DMS153 treated with DMSO at 0.1 percent for 48 hours (cell line): ENCODE measurements at regions not wholly inside any gene's neighbourhood (a gene's known extent, or its start where the extent isn't known, plus 50 kb on each side); places are given as distances from the start of the nearest gene placed in this dataset.

ENCODE experiments used
- DNase-seq: peaks from one replicate; lab custom pipeline; 2025; ENCODE audit not compliant: unreplicated experiment; lab: John Stamatoyannopoulos, UW

DNA sequence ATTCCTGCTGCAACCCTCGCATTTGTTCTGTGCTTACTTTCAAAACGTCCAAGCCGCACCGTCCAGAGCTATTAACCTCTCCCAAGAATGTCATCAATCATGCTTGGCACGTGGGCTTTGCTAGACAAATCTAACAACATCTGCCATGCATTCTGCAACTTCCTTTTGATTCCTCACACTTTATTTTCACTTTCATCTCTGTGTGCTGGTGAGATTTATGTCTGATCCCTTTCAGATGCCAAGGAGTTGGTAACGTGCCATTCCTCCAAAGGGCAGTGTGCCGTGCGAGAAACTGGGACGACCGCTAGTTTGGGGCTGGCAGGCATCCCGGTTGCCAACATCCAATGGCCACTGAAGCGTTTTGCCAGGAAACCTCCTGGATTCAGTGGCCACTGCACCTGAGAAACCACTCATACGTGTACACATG lies 230.0 kb upstream of the PARD3B start:
- DNase-seq, result no peak

DNA sequence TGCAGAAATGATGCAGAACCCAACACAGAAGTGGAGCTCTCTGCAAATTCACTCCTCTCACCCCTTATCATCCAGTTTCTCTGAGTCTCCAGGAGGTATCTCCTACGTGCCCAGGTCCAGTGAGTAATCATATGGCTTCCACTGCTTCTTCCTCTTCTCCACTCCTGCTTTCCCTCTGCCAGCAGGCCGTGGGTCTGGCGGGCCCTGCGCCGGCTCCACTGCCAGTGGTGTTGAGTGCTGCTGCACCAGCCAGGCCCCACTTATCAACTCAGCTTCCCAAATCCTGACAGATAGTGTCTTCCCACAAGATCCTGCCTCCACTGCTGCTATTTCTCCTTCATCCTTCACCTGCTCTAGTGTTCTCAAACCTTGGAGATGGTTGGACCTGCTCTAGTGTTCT lies 227.6 kb upstream of the PARD3B start:
- DNase-seq, result no peak

DNA sequence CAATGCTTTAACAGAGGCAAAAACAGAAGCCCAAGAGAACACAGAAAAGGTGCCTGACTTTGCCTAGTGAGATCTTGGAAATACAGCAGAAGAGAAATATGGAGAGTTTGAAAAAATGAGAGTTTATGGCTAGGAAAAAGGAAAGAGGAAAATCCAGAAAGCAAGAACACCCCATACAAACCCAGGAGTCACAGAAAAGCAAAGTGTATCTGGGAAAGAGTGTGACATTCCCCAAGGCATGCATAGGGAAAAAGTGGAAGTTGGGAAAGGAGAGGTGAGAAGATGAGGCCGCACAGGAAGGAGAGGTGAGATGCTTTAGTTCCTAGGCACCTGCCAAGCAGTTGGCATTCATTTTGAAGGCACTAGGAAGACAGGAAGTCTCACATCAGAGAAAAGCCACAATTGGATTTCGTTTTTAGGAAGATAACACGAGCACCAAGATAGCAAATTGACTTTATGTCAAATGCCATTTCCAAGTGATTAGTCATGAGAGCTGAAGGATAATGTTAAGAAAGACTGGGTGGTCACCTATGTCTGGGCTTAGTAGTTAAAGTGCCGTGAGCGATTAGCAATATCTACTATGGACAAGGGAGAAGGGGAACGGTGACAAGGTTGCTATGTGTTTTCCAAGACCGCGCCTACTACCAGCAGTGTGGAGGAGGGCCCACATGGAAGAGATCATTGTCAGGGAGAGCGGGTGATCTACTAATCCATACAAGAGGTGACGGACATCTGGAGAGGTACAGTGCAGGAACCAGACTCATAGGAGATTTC lies 224.1 kb upstream of the PARD3B start:
- no peak for DNase-seq

DNA sequence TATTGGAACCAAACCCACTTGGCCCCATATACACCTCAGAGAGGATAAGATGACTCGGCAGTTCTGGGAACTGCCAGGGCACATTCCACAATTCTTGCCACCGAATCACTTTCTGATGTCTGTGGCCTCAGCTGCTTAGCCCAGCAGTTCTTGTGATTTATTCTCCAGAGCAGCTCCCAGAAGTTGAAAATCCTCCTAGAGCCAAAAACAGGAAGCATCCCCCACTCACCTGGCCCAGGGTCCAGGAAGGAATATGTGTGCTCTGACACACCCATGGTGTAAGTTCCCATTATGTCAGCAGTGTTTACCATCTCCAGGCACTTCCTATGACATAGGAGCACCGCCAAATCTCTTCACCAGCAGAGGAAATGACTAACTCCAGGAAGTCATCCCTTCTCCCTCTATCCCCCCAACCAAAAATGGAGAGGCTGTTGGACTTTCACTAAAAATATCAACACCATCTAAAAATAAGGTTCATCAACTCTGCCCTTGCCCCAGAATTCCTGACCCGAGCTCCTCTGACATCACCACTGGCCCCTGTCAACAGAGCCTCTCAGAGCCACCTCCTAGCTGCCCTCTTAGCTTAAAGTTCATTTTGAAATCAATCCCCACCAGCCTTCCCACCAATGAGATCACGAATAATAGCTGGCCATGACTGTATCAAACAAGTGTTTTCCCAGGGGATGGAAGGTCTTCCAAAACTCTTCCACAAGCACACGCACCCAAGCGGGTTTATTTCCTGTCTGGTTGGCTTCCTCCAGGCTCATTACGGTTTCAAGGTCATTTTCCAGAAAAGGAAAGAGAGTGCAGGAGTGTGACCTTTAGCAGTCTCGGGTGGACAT lies 223.1 kb upstream of the PARD3B start:
- no peak for DNase-seq

DNA sequence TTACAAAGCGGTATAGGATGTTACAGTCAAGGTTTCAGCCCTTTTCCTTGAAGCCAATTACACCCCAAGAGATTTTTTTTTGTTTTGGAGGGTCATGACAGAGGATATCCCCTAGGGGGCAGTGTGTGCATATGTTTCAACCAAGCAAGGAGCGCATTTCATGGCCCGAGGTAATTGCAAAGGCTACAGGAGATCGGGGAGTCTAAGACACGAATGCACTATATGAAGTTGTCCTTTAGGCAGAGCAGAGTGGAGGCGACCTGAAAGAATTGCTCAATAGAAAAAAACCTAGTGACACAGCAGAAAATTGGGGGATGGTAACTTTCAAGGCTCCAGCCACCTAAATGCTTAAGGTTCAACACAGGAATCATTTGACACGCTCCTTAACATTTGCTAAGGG lies 219.8 kb upstream of the PARD3B start:
- DNase-seq, result peak; percentile 73

DNA sequence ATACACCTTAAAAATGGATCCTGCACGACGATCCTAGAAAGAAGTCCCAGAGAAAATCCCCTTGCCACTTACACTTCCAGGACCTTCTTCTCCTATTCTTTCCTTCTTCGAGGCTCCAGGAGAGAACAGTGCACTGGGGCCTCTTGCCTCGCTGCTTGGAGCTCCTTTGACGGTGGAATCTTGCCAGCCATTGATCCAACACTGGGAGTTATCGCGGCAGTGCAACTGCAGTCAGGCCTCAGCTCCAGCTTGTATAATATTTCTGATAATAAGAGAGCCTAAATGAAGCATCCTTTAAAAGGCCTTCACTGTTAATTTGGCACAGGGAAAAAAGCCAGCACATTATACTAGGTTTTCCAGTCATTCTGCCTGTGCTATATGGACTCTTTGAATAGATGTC lies 216.9 kb upstream of the PARD3B start:
- DNase-seq, result no peak

DNA sequence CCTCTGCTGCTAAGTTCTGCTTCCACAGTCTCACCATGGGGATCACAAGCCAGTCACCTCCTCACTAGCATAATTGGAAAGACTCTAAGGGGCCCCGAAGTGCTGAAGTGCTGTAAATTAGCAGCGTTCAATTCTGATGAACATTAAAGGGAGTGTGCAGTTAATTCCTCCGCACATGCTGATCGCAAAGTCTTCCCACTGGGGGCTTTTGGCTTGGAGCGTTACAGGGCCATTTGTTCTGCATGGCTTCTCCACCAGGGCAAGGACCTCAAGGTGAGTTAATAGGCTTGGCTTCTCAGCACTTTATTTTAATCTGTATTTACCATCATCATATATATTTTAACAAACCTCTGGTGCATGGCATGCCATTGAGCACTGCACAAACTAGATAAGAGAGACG lies 216.3 kb upstream of the PARD3B start:
- DNase-seq, result no peak

DNA sequence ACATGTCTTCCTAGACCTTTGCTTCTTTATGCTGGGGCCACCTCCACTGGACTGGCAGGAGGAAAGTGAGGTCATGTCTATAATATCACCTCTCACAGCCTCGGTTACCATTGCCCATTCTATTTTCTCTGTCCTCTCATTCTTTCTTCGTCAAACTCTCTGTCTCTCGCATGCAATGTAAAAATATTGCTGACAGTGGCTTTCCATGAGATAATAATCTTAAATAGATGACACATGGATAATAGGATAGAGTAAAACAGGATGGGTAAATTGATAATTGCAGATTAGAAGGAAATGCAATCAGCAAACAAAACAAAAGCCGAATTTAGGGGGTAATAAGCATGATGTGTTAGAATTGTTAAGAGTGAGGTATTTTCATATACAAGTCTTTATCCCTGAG lies 215.7 kb upstream of the PARD3B start:
- no peak for DNase-seq

DNA sequence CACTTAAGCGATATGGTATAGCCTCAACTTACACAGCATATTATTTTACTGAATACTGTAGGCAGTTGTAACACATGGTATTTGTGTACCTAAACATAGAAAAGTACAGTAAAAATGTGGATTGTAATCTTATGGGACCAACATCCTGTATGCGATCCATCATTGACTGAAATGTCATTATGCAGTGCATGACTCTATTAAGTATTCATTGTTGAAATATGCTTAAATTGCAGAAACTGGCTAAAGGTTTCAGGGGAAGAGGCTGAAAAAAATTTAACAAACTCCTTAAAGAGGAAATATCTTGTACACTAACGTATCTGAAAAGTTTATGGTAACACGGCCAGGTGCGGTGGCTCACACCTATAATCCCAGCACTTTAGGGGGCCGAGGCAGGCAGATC lies 214.1 kb upstream of the PARD3B start:
- no peak for DNase-seq

DNA sequence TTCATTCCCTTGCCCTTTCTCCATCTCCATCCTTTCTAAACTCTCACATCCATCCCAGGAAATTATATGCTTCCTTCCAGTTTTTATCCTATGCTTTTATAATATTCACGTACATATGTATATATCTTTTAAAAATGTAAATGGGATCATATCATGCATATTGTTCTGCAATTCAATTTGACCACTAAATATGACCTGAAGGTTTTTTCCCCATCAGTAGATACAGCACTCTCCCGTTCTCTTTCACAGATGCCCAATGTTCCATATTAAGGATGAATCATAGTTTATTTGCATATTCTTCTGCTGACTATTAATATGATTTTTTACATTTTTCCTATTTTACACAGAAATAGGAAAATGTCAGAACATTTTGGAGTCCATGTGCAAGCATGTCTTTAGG lies 213.3 kb upstream of the PARD3B start:
- DNase-seq, result no peak

DNA sequence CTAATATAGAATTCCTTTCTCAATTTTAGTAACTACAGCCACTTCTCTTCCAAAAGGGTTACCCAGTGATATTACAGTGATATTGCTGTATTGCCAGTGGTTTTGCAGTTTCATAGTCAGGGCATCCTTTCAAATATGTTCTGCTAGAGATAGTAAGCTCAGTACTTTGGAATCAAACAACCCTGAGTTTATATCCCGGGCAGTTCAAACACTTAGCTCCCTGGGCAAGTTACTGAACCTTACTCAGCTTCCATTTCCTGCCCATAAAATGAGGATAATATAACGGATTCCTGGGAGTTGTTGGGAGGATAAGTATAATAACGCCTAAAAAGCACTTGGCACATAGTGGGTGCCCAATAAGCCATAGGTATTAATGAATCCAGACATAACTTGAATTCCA lies 212.6 kb upstream of the PARD3B start:
- DNase-seq, result no peak

DNA sequence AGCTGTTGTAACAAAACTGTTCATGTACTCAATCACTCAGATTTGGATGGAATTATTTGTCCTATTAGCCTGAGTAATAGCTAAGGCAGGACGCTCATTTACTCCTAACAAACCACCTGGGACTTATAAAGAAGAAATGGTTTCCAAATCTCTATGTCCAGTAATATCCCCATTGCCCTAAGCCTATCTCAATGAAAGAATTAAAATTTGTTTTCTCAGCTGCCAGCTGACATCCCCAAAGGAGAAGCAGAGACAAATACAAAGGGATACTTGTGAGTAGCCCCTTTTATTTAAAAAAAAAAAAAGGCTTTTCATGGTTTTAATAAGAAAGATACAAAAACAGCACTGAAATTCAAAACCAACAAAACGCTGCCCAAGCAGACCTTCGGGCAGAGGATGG lies 211.4 kb upstream of the PARD3B start:
- no peak for DNase-seq

DNA sequence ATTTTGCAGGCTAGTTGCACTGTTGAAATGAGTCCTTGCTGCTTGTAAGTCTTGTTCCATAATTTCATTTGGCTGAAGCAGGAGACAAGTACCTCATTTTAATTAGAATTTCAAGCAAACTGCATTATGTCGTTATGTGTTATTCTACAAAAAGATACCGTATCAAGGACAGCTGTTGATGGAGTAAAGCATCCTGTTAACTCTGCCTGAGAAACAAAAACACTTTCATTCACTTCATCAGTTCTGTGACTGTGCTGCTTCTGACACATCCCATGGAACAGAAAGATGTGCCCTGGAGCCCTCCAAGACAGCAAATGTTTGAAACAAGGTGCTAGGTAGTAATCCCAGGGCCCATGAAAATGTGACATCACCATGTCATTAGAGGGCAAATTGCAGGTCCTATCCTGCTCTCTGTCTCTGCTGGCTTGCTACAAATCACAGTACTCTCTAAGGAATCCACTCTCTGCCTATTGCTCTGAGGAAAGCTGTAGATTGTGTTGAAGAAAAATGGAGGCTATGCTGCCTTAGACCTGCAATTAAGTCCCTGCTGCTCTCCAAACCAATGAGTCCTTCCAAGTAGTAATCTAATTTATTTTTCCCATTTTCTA lies 209.7 kb upstream of the PARD3B start:
- no peak for DNase-seq

DNA sequence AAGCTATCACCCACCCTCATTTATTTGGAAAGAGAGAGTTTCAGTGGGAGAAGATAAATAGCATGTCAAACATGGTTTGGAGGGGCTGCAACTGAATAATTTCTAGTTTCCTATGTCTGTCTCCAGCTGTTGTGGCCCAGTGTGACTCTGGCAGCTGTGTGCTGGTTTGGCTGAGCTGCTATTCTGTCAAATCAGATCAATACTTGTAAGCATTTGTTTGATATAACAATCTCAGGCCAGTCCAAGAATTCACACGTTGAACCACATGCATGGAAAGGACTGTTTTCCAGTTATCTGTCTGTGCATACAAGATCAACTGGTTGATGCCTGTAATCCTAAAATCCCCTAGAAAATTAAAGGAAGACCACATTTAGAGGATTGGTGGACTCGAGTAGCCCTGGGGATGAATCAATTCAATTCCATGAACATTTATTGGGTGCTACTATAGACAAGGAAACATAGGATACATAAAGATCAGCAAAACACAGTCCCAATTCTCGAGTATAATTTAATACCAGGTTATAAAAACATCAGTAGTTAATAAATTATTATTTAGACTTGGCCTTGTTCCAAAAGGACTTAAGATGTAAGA lies 209.0 kb upstream of the PARD3B start:
- no peak for DNase-seq

DNA sequence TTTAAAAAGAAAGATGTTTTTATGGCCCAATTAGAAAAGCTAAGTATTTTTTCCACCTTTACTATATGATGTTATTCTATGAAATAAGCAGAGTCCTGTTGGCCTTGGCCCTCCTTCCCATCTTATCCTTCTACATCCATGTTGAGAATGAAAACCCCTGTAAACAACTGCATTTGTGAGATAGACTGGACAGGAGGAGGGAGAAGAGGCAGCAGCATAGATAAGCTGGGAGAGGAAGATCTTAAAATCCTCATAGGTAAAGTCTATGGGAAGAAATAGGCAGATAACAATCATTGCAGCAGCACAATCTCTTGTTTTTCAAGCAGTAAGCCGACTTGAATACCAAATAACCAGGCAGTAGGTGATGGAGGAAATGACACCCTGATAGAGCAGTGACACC lies 207.6 kb upstream of the PARD3B start:
- no peak for DNase-seq

DNA sequence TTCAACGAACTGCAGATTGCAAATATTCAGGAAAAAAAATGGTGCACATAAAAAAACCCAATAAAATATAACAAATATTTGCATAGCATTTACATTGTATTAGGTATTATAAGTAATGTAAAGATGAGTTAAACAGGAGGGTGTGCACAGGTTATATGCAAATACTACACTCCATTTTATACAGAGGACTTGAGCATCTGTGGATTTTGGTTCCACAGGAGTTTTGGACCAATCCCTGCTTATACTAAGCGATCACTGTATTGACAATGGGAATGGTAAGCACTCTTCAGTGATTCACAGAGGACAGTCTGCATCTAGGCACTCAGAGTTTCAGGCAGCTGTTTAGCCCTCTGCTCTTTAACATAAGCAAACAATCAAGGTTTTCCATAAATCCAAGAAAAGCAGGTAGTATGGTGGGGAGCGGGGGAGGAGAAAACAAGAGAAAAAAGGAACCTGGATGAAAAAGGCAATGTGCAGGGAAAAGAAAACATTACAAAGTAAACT lies 206.0 kb upstream of the PARD3B start:
- DNase-seq, result peak; percentile 50

DNA sequence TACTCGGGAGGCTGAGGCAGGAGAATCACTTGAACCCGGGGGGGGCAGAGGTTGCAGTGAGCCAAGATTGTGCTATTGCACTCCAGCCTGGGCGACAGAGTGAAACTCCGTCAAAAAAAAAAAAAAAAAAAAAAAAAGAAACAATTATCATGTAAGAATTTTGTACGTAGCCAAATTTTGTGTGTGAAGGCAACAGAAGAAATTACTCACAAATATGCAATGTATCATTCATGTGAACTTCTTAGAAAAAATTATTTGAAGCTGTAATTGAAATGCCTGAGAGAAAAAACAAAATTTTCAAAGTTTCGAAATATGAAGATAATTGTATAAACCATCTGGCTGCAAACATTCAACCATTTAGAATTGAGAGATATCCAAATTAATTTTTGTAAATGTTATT lies 204.8 kb upstream of the PARD3B start:
- DNase-seq, result no peak

DNA sequence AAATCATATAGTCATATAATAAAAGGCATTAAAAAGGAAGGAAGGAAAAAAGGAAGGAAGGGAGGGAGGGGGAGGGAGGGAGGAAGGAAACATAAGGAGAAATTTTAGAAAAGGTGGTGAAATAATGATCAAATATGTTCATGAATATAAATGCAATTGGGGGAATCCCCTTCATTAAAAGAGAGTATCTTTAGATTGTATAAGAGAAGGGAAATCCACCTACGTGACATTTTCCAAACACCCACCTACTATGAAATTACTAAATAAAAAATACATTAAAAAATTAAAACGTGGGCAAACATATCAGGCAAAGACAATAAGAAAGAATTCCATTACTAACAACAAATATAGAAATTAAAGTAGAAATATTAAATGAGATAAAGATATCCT lies 203.4 kb upstream of the PARD3B start:
- no peak for DNase-seq

DNA sequence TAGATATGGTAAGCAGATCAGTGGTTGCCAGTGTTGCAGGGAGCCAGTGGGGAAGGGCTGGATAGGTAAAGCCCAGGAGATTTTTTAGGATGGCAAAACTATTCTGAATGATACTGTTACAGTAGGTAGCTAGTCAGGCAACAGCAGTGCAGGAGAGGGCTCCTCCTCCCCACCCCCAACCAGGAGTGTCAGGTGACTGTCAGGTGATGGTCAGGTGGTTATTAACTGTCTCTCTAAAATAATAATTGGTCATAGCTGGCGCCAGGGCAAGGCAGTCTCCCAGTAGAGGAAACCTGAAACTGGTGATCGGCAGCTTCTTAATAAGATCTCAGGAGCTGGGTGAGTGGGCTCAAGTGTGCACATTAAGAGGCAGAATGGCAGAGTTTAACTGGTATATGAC lies 201.6 kb upstream of the PARD3B start:
- no peak for DNase-seq

DNA sequence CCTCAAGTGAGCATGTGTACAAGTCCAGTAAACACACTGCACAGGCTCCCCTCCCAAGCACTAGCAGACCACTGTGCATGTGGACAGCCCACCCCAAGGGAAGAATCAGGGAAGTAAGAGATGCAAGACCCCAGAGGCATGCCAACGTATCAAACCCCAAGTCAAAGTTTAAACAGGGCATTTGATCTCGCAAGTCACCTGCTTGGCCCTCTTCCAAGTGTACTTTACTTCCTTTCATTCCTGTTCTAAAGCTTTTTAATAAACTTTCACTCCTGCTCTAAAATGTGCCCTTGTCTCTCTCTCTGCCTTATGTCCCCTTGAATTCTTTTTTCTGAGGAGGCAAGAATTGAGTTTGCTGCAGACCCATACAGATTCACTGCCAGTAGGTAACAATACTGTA lies 201.2 kb upstream of the PARD3B start:
- no peak for DNase-seq

DNA sequence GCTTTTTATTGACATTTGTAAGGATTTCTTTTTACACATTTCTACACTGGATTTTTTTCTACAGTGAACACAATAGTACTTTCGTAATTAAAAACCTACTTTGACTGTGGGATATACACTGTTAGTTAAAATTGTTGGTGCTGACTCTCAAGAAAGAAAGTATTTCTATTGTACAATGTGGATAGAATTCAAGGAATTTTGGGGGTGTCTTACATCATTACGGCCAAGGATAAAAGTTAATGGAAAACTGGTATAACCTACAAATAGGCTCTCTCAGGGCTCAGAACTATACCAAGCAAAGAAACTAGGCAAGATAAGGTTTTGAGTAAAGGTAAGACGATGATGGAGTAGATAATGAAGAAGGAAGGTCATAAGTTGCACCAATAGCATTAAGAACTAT lies 198.4 kb upstream of the PARD3B start:
- no peak for DNase-seq

DNA sequence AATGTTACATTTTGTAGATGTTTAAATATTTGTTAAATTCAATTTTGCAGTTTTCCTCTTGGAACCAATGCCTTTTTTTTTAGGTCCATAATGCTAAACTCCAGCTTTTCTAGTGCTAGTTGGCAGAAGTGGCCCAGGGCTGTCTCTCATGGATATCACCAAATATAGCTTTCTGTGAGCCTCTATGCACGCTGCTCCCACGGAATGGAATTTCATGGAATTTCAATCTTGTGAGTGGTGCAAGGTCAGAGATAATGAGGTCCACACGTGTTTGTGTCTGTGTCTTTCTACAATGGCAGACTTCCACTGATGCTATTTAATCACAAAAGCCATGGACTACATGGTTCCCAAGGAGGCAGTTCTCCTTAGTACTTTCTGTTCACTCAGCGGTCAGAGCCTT lies 191.5 kb upstream of the PARD3B start:
- no peak for DNase-seq
